ENCODE measurements at regions not wholly inside any gene's neighbourhood (a gene's known extent, or its start where the extent isn't known, plus 50 kb on each side); places are given as distances from the start of the nearest gene placed in this dataset.

DNA sequence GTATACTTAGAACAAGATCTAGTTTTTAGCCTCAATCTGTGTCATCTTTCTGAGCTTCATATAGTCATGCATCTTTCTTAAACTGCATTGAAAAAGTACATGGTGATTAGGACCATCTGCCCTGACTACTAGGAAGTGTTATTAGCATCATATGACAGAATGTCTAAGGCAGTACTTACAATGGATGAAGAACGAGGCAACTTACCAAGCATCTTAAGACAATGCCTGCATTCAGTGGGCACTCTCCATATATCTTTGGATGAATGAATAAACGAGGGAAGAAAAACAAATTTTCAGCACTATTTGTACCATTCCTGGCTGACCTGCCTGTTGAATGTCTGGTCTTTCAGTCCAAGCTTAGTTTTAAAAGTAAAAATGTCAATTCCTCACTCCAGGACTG lies 185.4 kb upstream of the EPHA3 start:
- H3K36me3 ChIP-seq = no peaks in the 10 kb centered on the region
- TF ChIP-seq, protein P1, sequence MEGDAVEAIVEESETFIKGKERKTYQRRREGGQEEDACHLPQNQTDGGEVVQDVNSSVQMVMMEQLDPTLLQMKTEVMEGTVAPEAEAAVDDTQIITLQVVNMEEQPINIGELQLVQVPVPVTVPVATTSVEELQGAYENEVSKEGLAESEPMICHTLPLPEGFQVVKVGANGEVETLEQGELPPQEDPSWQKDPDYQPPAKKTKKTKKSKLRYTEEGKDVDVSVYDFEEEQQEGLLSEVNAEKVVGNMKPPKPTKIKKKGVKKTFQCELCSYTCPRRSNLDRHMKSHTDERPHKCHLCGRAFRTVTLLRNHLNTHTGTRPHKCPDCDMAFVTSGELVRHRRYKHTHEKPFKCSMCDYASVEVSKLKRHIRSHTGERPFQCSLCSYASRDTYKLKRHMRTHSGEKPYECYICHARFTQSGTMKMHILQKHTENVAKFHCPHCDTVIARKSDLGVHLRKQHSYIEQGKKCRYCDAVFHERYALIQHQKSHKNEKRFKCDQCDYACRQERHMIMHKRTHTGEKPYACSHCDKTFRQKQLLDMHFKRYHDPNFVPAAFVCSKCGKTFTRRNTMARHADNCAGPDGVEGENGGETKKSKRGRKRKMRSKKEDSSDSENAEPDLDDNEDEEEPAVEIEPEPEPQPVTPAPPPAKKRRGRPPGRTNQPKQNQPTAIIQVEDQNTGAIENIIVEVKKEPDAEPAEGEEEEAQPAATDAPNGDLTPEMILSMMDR (IDR thresholded peaks at IDR 0.05) = no peak
- TF ChIP-seq POLR2AphosphoS5 (IDR thresholded peaks at IDR 0.05) (no peak), POLR2A (IDR thresholded peaks at IDR 0.05) (no peak), EP300 (IDR thresholded peaks at IDR 0.05) (no peak)
- 37 to 65% methylated on average over 2 of the region's 2 CpGs for WGBS, 2 donors
- H3K4me1 ChIP-seq = no peaks in the 10 kb centered on the region
- DNase-seq = no peak
- H3K9me3 ChIP-seq = no peaks in the 10 kb centered on the region
- no peaks in the 10 kb centered on the region for H3K27me3 ChIP-seq
- H3K4me3 ChIP-seq = no peak overlapping the region
- no peak overlapping the region for H3K27ac ChIP-seq
- intact Hi-C loops (cut with DNase I) = no loop called here

DNA sequence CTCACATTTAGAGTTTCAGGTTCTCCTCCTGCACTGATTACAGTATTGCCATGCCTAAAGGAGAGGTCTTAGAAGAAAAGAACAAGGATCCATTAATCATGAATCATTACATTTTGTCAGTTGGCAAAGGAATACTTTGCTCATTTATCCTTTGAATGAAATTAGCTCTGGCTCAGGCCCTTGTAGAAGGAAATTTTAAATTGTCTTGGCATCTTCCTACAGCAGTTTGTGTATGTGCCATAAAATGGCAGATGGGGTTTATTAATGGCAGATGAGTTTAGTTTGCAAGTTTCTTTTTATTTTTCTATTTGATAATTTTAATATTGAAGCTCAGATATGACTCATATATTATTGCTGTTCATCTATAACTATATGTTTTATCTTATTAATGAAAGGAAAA lies 181.2 kb upstream of the EPHA3 start:
- Histone ChIP-seq H3K9me3 (no peaks in the 10 kb centered on the region), H3K36me3 (no peaks in the 10 kb centered on the region), H3K27me3 (no peaks in the 10 kb centered on the region), H3K27ac (no peak overlapping the region), H3K4me3 (no peak overlapping the region), H3K4me1 (no peaks in the 10 kb centered on the region)
- DNase-seq = no peak
- TF ChIP-seq POLR2AphosphoS5 (IDR thresholded peaks at IDR 0.05) (no peak), EP300 (IDR thresholded peaks at IDR 0.05) (no peak), POLR2A (IDR thresholded peaks at IDR 0.05) (no peak)
- TF ChIP-seq, protein P1 (IDR thresholded peaks at IDR 0.05) = no peak
- intact Hi-C loops (cut with DNase I) = no loop called here

DNA sequence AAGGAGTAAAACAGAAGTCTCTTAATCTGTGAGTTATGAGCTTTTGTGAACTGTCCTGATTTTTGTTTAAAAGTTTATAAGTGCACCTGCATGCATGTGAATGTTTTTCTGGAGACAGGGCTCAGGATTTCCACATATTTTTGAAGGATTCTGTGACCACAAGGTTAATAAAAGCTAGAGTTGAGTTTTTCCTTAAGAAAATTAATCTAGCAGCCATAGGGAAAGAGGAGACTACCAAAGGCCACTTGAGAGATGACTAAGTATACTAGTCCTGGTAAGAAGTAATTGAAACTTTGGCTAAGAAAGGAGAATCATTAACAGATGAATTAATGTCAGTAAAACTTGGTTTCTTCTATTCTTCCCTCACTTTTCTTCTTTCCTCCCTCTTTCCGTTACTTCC lies 176.8 kb upstream of the EPHA3 start:
- no peak overlapping the region for H3K4me3 ChIP-seq
- intact Hi-C loops (cut with DNase I) = no loop called here
- 77 to 82% methylated on average over 1 of the region's 1 CpG for WGBS, 2 donors
- no peak for TF ChIP-seq EP300 (IDR thresholded peaks at IDR 0.05)
- no peak for TF ChIP-seq POLR2AphosphoS5 (IDR thresholded peaks at IDR 0.05)
- TF ChIP-seq, protein P1 (IDR thresholded peaks at IDR 0.05) = no peak
- TF ChIP-seq POLR2A (IDR thresholded peaks at IDR 0.05) = no peak
- no peaks in the 10 kb centered on the region for H3K36me3 ChIP-seq
- H3K4me1 ChIP-seq = no peaks in the 10 kb centered on the region
- no peaks in the 10 kb centered on the region for H3K9me3 ChIP-seq
- no peak overlapping the region for H3K27ac ChIP-seq
- DNase-seq = no peak
- no peaks in the 10 kb centered on the region for H3K27me3 ChIP-seq

DNA sequence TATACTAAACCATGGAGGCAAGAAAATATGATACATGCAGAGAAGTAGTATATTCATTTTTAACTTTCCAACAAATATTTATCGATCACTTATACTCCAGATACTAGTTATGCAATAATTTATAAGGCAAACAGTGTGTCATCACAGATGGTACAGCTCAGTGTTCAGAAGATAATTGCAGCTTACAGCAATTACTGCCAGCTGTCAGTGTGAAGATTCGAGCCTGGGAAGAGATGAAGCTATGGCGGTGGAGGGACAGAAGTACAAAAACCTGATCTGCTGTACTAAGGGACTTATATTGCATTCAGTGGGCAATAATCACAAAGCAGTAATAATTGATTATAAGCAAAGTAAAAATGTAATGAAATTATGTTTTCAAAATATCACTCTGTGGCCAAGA lies 170.6 kb upstream of the EPHA3 start:
- H3K27me3 ChIP-seq = no peaks in the 10 kb centered on the region
- intact Hi-C loops (cut with DNase I) = no loop called here
- H3K9me3 ChIP-seq = no peaks in the 10 kb centered on the region
- no peak overlapping the region for H3K4me3 ChIP-seq
- no peak for DNase-seq
- 68 to 71% methylated on average over 3 of the region's 3 CpGs for WGBS, 2 donors
- TF ChIP-seq POLR2AphosphoS5 (IDR thresholded peaks at IDR 0.05) (no peak), EP300 (IDR thresholded peaks at IDR 0.05) (no peak), POLR2A (IDR thresholded peaks at IDR 0.05) (no peak)
- TF ChIP-seq, protein P1 (IDR thresholded peaks at IDR 0.05) = no peak
- H3K36me3 ChIP-seq = no peaks in the 10 kb centered on the region
- H3K4me1 ChIP-seq = no peaks in the 10 kb centered on the region
- H3K27ac ChIP-seq = no peak overlapping the region

DNA sequence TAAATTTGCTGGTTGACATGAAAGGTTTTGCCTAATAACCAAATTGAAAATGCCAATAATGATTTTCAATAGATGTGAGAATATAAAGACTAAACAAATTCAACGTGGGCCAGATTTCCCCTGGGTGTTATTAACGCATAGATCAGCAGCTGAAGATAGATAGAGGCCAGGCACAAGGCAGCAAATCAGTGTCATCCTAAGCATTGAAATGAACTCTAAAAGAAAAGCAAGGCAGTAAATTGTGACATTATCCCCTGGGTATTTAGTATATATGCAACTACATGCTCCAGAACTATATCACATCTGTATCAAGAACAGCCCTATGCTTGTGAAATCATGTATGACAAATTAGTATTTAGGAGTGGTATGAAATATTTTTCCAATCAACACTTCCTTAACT lies 167.1 kb upstream of the EPHA3 start:
- intact Hi-C loops (cut with DNase I) = no loop called here
- TF ChIP-seq EP300 (IDR thresholded peaks at IDR 0.05) = no peak
- TF ChIP-seq, protein P1 (IDR thresholded peaks at IDR 0.05) = no peak
- no peak for TF ChIP-seq POLR2A (IDR thresholded peaks at IDR 0.05)
- no peak for TF ChIP-seq POLR2AphosphoS5 (IDR thresholded peaks at IDR 0.05)
- WGBS, 2 donors = 80 to 81% methylated on average over 2 of the region's 2 CpGs

More for the DNA sequence above, 167.1 kb upstream of the EPHA3 start:
- Histone ChIP-seq H3K4me3 (no peak overlapping the region), H3K9me3 (no peaks in the 10 kb centered on the region), H3K36me3 (no peaks in the 10 kb centered on the region), H3K4me1 (no peaks in the 10 kb centered on the region), H3K27ac (no peak overlapping the region), H3K27me3 (no peaks in the 10 kb centered on the region)
- DNase-seq = no peak
